IMR-90 (cell line): ENCODE measurements at regions not wholly inside any gene's neighbourhood (a gene's known extent, or its start where the extent isn't known, plus 50 kb on each side); places are given as distances from the start of the nearest gene placed in this dataset.

Experiments
- BHLHE40 ChIP-seq: fragments of 150-350 bp; IDR thresholded peaks from 2 replicates; pipeline ENCODE4 v1.6.1; 2016; ENCODE audit warnings: mild to moderate bottlenecking, low read depth, low read length
- CEBPB ChIP-seq: IDR thresholded peaks from 2 replicates; pipeline ENCODE4 v1.6.1; 2012; ENCODE audit warnings: low read depth, low read length, improper control_type of control experiment
- CHD1 ChIP-seq: IDR thresholded peaks from 2 replicates; pipeline ENCODE4 v1.6.1; 2012; ENCODE audit warnings: low read depth, low read length, improper control_type of control experiment
- MAZ ChIP-seq: IDR thresholded peaks from 2 replicates; pipeline ENCODE4 v1.6.1; 2012; ENCODE audit warnings: low read depth, mild to moderate bottlenecking, low read length, improper control_type of control experiment, moderate library complexity, borderline replicate concordance
- MXI1 ChIP-seq: IDR thresholded peaks from 2 replicates; pipeline ENCODE4 v1.6.1; 2012; ENCODE audit warnings: low read depth, mild to moderate bottlenecking, low read length, moderate library complexity, borderline replicate concordance
- NFE2L2 ChIP-seq: fragments of 150-350 bp; IDR thresholded peaks from 2 replicates; pipeline ENCODE4 v1.6.1; 2016; ENCODE audit warnings: low read depth, mild to moderate bottlenecking, low read length
- POLR2A ChIP-seq: IDR thresholded peaks from 2 replicates; pipeline ENCODE4 v1.6.1; 2012; ENCODE audit warnings: mild to moderate bottlenecking, low read depth, low read length
- RAD21 ChIP-seq: IDR thresholded peaks from 2 replicates; pipeline ENCODE4 v1.6.1; 2012; ENCODE audit warnings: low read length, improper control_type of control experiment
- RCOR1 ChIP-seq: IDR thresholded peaks from 2 replicates; pipeline ENCODE4 v1.6.1; 2012; ENCODE audit warnings: mild to moderate bottlenecking, low read length, improper control_type of control experiment; ENCODE audit not compliant: insufficient replicate concordance
- SMC3 ChIP-seq: fragments of 150-350 bp; IDR thresholded peaks from 2 replicates; pipeline ENCODE4 v1.6.1; 2016; ENCODE audit warnings: low read depth, mild to moderate bottlenecking, antibody characterized with exemption, low read length, moderate library complexity
- TF ChIP-seq, protein P1 (sequence below): conservative IDR thresholded peaks from 2 replicates; pipeline ENCODE4 v1.5.1; 2012; ENCODE audit warnings: mild to moderate bottlenecking, low read depth, low read length, improper control_type of control experiment
- TF ChIP-seq, protein P2 (sequence below): fragments of 150-350 bp; IDR thresholded peaks from 2 replicates; pipeline ENCODE4 v1.6.1; 2017; ENCODE audit warnings: mild to moderate bottlenecking, antibody characterized with exemption, low read length, low read depth

DNA sequence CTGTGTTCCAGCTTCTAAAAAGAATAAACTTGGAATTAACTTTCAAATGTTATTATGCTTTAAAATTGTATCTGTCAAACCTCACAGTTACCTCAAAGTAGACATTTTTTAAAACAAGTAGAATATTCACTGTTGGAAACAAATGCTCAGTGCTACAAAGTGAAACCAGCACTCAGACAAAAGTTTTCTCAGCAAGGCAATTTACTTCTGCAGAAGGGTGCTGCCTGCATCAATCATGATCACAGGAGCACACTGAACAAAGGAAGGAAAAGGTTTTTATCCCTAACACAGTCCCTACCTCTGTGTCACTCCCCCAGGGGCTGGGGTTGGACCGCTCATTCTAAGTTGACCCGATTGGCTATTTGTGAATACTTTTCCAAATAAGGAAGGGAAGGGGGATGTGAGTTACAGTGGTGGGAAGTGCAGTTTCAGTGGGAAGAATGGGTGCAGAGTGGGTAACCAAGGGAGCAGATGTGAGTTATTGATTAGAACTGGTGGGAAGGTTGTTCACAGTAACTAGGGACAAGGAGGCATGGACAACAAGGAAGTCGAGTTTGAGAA is 63.0 kb upstream of the CDK20 start:
- no peak for TF ChIP-seq MXI1
- TF ChIP-seq, protein P1, sequence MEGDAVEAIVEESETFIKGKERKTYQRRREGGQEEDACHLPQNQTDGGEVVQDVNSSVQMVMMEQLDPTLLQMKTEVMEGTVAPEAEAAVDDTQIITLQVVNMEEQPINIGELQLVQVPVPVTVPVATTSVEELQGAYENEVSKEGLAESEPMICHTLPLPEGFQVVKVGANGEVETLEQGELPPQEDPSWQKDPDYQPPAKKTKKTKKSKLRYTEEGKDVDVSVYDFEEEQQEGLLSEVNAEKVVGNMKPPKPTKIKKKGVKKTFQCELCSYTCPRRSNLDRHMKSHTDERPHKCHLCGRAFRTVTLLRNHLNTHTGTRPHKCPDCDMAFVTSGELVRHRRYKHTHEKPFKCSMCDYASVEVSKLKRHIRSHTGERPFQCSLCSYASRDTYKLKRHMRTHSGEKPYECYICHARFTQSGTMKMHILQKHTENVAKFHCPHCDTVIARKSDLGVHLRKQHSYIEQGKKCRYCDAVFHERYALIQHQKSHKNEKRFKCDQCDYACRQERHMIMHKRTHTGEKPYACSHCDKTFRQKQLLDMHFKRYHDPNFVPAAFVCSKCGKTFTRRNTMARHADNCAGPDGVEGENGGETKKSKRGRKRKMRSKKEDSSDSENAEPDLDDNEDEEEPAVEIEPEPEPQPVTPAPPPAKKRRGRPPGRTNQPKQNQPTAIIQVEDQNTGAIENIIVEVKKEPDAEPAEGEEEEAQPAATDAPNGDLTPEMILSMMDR = no peak
- no peak for TF ChIP-seq POLR2A
- no peak for TF ChIP-seq CHD1
- TF ChIP-seq RAD21 = no peak
- TF ChIP-seq MAZ = no peak
- no peak for TF ChIP-seq BHLHE40
- no peak for TF ChIP-seq SMC3
- TF ChIP-seq RCOR1 = no peak
- TF ChIP-seq CEBPB = no peak
- TF ChIP-seq, protein P2, sequence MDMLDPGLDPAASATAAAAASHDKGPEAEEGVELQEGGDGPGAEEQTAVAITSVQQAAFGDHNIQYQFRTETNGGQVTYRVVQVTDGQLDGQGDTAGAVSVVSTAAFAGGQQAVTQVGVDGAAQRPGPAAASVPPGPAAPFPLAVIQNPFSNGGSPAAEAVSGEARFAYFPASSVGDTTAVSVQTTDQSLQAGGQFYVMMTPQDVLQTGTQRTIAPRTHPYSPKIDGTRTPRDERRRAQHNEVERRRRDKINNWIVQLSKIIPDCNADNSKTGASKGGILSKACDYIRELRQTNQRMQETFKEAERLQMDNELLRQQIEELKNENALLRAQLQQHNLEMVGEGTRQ = no peak
- TF ChIP-seq NFE2L2 = no peak
